ENCODE measurements at regions not wholly inside any gene's neighbourhood (a gene's known extent, or its start where the extent isn't known, plus 50 kb on each side); places are given as distances from the start of the nearest gene placed in this dataset.
"Not testable (repeated sequence)": the region's sequence is repeated elsewhere in the genome, so short reads cannot be mapped to it uniquely, and the experiment has no call there.

DNA sequence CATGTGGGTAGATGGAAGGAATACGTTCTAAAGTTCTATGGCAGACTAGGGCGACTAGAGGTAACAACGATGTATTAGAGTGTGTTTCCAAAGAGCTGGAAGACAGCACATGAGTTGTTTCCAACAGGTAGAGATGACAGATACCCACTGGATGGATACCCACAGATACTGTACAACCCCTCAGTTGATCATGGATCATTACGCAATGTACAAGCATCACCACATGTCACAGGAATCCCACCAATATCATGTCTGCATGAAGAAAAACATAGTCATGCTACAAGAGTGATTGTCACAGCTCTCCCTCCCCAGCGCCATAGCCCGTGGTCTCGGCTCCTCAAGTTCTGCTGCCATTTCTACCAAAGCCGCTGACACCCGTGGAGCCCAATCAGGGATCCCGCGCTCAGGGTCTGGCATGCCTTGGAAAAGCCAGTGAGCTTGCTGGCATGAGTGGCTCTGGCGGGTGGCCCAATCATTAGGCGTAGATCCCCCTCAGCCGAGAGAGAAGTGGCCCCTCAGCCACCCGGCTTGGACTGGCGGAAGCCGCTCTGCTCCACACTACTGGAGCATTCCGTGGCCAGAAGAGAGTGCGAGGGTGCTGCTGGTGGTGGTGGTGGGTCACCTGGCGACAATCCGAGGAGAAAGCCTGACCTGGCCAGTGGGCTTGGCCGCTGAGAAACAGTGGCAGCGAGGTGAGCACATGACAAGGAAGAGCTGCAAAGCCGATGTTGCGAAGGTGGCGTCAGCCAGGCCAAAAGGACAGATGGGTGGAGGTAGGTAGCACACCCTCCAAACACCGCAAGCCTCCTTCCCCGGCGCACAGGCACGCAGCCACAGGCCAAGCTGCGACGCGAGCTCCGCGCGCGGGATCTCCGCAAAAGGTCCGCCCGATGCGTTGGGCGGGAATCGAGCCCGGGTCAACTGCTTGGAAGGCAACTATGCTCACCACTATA, 65.7 kb upstream of the FCGR2A start:
- TF ChIP-seq Cebpa-rat (IDR thresholded peaks at IDR 0.05) = peak; percentile 68
- H3K27ac ChIP-seq = peak overlapping the region; percentile 93
- H3K4me3 ChIP-seq = peak overlapping the region; percentile 79
- H3K4me2 ChIP-seq = peak overlapping the region; percentile 83
- H3K9me3 ChIP-seq = no peaks in the 10 kb centered on the region; the same call in 1 of the 2 replicates
- no peaks in the 10 kb centered on the region for H3K36me3 ChIP-seq
- peaks cover 20% of the 10 kb centered on the region for H3K27me3 ChIP-seq
- peak overlapping the region; percentile 89 for H3K9ac ChIP-seq
- no peaks in the 10 kb centered on the region for H4K20me1 ChIP-seq
- peaks cover 9% of the 10 kb centered on the region for H3K4me1 ChIP-seq

DNA sequence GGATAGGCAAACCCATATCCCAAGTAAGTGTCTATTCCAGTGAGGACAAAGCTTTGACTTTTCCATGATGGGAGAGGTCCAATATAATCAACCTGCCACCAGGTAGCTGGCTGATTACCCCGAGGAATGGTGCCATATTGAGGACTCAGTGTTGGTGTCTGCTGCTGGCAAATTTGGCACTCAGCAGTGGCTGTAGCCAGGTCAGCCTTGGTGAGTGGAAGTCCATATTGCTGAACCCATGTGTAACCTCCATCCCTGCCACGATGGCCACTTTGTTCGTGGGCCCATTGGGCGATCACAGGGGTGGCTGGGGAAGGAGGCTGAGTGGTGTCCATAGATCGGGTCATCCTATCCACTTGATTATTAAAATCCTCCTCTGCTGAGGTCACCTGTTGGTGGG, 65.5 kb upstream of the CFAP126 start:
- not testable (repeated sequence) for H3K27me3 ChIP-seq

DNA sequence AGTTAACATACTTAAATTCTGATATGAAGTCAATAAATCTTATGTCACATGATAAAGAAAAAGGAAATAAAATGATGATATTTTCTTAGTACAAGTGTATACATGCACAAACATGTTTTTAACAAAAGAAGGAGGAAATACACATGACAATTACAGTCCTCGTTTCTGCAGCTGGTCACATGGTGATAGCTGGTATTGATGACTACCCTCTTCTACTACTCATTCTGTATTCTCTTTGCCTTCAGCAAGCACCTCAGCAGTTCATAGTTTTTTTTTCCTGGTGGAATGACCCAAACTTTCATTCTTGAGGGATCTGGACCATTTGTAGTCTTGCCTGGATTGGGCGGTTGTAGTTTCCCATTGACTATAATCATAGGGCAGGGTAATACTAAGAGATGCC, 64.4 kb upstream of the CFAP126 start:
- Histone ChIP-seq H3K27me3 (no peaks in the 10 kb centered on the region), H3K4me3 (no peak overlapping the region), H3K36me3 (no peaks in the 10 kb centered on the region), H3K4me1 (no peaks in the 10 kb centered on the region), H3K9ac (no peak overlapping the region), H4K20me1 (no peaks in the 10 kb centered on the region), H3K9me3 (no peaks in the 10 kb centered on the region), H3K4me2 (no peak overlapping the region), H3K27ac (no peak overlapping the region)
- TF ChIP-seq Cebpa-rat (IDR thresholded peaks at IDR 0.05) = no peak

More for the DNA sequence above, 65.5 kb upstream of the CFAP126 start:
- not testable (repeated sequence) for H3K27ac ChIP-seq, H3K4me3 ChIP-seq, H3K4me1 ChIP-seq, H4K20me1 ChIP-seq, H3K36me3 ChIP-seq, H3K9me3 ChIP-seq, H3K9ac ChIP-seq, H3K4me2 ChIP-seq

DNA sequence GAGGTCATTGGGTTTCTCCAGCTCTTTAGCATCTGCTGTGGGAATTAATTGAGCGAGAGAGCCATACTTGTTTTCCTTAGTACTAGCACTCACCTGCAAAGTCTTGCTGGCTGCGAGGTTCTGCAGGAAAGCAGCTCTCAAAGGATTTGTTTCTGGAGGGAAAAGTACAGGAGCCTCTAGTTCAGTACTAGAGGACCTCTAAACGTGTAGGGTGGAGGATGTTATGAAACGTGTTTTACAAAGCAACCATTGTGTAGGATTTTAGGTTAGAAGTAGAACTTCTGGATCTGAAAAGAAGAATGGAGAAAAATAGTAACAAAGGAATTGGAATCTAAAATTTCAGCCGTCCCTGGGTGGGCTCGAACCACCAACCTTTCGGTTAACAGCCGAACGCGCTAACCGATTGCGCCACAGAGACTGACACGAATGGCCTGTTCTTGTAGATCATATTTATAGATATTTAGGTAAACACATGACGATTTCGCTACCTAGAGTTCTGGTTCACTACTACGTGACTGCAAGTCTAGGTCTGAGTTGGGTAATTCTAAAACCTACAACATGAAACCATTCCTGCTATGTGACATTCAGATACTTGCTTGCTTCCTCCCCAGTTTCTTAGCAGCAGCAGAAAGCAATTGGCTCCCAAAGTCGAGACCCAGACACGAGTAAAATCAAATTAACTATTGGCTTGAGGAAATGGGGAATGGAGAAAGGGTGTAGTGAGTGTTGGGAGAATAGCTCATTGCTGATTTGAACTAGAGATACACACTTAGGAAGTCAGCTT, 60.2 kb upstream of the CFAP126 start:
- no peak overlapping the region for H3K4me3 ChIP-seq
- no peak overlapping the region for H3K9ac ChIP-seq
- no peaks in the 10 kb centered on the region for H4K20me1 ChIP-seq
- no peaks in the 10 kb centered on the region for H3K36me3 ChIP-seq
- H3K4me1 ChIP-seq = no peaks in the 10 kb centered on the region
- no peaks in the 10 kb centered on the region for H3K27me3 ChIP-seq
- no peak overlapping the region for H3K27ac ChIP-seq
- no peak overlapping the region for H3K4me2 ChIP-seq
- TF ChIP-seq Cebpa-rat (IDR thresholded peaks at IDR 0.05) = no peak
- H3K9me3 ChIP-seq = no peaks in the 10 kb centered on the region

DNA sequence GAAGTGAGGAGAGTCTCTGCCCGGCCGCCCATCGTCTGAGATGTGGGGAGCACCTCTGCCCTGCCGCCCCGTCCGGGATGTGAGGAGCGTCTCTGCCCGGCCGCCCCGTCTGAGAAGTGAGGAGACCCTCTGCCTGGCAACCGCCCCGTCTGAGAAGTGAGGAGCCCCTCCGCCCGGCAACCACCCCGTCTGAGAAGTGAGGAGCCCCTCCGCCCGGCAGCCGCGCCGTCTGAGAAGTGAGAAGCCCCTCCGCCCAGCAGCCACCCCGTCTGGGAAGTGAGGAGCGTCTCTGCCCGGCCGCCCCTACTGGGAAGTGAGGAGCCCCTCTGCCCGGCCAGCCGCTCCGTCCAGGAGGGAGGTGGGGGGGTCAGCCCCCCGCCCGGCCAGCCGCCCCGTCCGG, 55.2 kb upstream of the CFAP126 start:
- H3K27me3 ChIP-seq, H3K9ac ChIP-seq, H3K9me3 ChIP-seq, H3K36me3 ChIP-seq, H3K4me2 ChIP-seq, H3K4me3 ChIP-seq, H4K20me1 ChIP-seq, H3K27ac ChIP-seq: not testable (repeated sequence)
- H3K4me1 ChIP-seq = peaks cover 16% of the 10 kb centered on the region

DNA sequence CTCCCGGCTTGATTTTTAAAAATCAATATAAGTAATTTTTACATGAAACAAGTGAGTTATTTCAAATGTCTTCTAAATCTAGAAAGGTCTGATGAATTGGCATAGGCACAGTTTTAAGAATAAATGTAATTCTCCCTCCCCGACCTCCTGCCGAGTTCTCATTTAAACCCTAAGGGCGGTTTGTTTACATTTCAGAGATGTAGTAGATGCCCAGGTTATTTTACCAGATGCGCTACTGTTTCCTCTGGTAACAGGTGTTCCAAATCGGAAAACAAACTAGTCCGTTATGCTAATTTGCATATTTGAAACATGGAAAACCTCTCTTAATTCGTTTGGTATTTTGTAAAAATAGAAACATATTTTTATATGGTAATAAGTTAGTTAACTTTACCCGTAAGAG, 53.8 kb upstream of the CFAP126 start:
- Histone ChIP-seq H3K9ac (no peak overlapping the region), H3K4me3 (peak overlapping the region; percentile 63; the same call in 1 of the 2 replicates), H3K27me3 (no peaks in the 10 kb centered on the region), H3K4me1 (peaks cover 21% of the 10 kb centered on the region), H3K27ac (no peak overlapping the region), H3K36me3 (no peaks in the 10 kb centered on the region), H4K20me1 (no peaks in the 10 kb centered on the region), H3K4me2 (peak overlapping the region; percentile 33), H3K9me3 (no peaks in the 10 kb centered on the region)
- TF ChIP-seq Cebpa-rat (IDR thresholded peaks at IDR 0.05) = no peak

DNA sequence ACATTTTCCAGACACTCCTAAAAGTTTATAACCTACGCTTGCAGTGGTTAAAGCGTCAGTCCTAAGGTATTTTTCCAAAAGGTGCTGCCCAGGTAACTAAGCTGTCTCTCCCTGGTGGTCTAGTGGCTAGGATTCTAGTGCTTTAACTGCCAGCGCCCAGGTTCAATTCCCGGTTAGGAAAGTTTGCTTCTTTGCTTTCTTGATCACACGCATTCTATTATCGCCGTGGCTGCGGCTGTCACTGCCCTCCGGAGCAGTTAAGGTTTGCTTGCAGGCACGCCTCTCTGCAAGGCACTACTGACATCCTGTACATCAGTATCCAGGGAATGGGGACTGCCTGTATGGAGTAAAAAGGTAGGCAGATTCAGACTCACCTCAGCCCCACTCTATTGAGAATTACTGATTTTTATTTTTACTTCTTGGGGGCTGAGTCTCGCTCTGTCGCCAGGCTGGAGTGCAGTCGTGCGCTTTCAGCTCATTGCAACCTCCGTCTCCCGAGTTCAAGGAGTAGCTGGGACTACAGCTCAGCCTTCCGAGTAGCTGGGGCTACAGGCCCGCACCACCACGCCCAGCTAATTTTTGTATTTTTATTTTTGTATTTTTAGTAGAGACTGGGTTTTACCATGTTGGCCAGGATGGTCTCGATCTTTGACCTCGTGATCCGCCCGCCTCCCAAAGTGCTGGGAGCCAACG, 53.2 kb upstream of the CFAP126 start:
- no peak overlapping the region for H3K4me2 ChIP-seq
- no peak overlapping the region for H3K9ac ChIP-seq
- peaks cover 21% of the 10 kb centered on the region for H3K4me1 ChIP-seq
- H3K27ac ChIP-seq = no peak overlapping the region
- H3K4me3 ChIP-seq = no peak overlapping the region
- no peak for TF ChIP-seq Cebpa-rat (IDR thresholded peaks at IDR 0.05)
- no peaks in the 10 kb centered on the region for H4K20me1 ChIP-seq
- no peaks in the 10 kb centered on the region for H3K36me3 ChIP-seq
- H3K27me3 ChIP-seq = no peaks in the 10 kb centered on the region
- H3K9me3 ChIP-seq = no peaks in the 10 kb centered on the region; the same call in 1 of the 2 replicates

DNA sequence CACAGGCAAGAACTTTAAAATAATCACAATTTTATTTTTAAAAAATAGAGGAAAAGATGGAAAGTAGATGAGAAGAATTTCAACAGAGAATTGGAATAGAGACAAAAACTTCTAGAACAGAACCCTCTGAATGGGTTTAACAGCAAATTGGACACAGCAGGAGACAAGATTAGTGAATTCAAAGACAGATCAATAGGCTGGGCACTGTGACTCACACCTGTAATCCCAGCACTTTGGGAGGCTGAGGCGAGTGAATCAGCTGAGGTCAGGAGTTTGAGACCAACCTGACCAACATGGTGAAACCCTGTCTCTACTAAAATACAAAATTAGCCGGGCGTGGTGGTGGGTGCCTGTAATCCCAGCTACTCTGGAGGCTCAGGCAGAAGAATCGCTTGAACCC, 49.9 kb upstream of the CFAP126 start:
- not testable (repeated sequence) for H3K27ac ChIP-seq, H3K27me3 ChIP-seq, H4K20me1 ChIP-seq, H3K9me3 ChIP-seq, H3K36me3 ChIP-seq, H3K4me3 ChIP-seq, H3K9ac ChIP-seq
- H3K4me2 ChIP-seq = peak overlapping the region; percentile 49
- peaks cover 21% of the 10 kb centered on the region for H3K4me1 ChIP-seq

All from BLaER1 (cell line).